OCI-LY3 (cell line): ENCODE measurements at regions not wholly inside any gene's neighbourhood (a gene's known extent, or its start where the extent isn't known, plus 50 kb on each side); places are given as distances from the start of the nearest gene placed in this dataset.

Experiments
- CTCF ChIP-seq: fragments of 200-600, 300-600 bp; sonication (generic); IDR thresholded peaks from 2 replicates; pipeline ENCODE4 v1.5.1; 2014; ENCODE audit warnings: antibody characterized with exemption, low read length, low read depth
- EZH2phosphoT487 ChIP-seq: fragments of 200-600 bp; shearing (Covaris generic); IDR thresholded peaks from 2 replicates; pipeline ENCODE4 v1.6.1; 2018; ENCODE audit warnings: antibody characterized with exemption, mixed run types, low read depth

GRCh38 chr3:20400686-20401085, 214.7 kb upstream of the SGO1 start:
- no peak for TF ChIP-seq CTCF
- no peak for TF ChIP-seq EZH2phosphoT487
